ENCODE measurements at regions not wholly inside any gene's neighbourhood (a gene's known extent, or its start where the extent isn't known, plus 50 kb on each side); places are given as distances from the start of the nearest gene placed in this dataset.
"Not testable (repeated sequence)": the region's sequence is repeated elsewhere in the genome, so short reads cannot be mapped to it uniquely, and the experiment has no call there.

- ChIA-PET POLR2A (interaction anchor here (0.6 kb wide), 2 partner anchors 22 to 358 kb away, joined by 3 to 4 read pairs; no protein-coding TSS in a partner anchor), CTCF (no interaction called here)
- TF ChIP-seq NFRKB (IDR thresholded peaks at IDR 0.05) = no peak
- TF ChIP-seq ZNF384 (IDR thresholded peaks at IDR 0.05) = no peak
- TF ChIP-seq BHLHE40 (IDR thresholded peaks at IDR 0.05; ENCODE audit: borderline replicate concordance) = no peak
- no peak for TF ChIP-seq ELF4 (IDR thresholded peaks at IDR 0.05)
- no peak for TF ChIP-seq LEF1 (IDR thresholded peaks at IDR 0.05; ENCODE audit: borderline replicate concordance)
- TF ChIP-seq L3MBTL2 (conservative IDR thresholded peaks at IDR 0.05) = no peak
- no peak for TF ChIP-seq SUZ12 (IDR thresholded peaks at IDR 0.05)
- TF ChIP-seq HDGF (IDR thresholded peaks at IDR 0.05; ENCODE audit: borderline replicate concordance) = no peak
- no peak for TF ChIP-seq FOXM1 (IDR thresholded peaks at IDR 0.05; ENCODE audit: borderline replicate concordance)
- DNase-seq (ENCODE audit: extremely low spot score) = no peak
Measured at GRCh38 chr3:137148917-137149316, 191.1 kb downstream of the IL20RB start.

GRCh38 chr3:137150825-137151224 lies 193.0 kb downstream of the IL20RB start:
- POLR2A ChIA-PET = no interaction called here
- DNase-seq (ENCODE audit: extremely low spot score) = no peak
- CTCF ChIA-PET = no interaction called here
- TF ChIP-seq L3MBTL2 (conservative IDR thresholded peaks at IDR 0.05) (no peak), FOXA1 (IDR thresholded peaks at IDR 0.05) (no peak), CTBP1 (IDR thresholded peaks at IDR 0.05; ENCODE audit: borderline replicate concordance) (no peak), ZNF384 (IDR thresholded peaks at IDR 0.05) (no peak), SUZ12 (IDR thresholded peaks at IDR 0.05) (no peak), PKNOX1 (IDR thresholded peaks at IDR 0.05) (no peak), TARDBP (IDR thresholded peaks at IDR 0.05) (no peak), ARNT (IDR thresholded peaks at IDR 0.05) (no peak), LEF1 (IDR thresholded peaks at IDR 0.05; ENCODE audit: borderline replicate concordance) (no peak), BHLHE40 (IDR thresholded peaks at IDR 0.05; ENCODE audit: borderline replicate concordance) (no peak), HDGF (IDR thresholded peaks at IDR 0.05; ENCODE audit: borderline replicate concordance) (no peak), FOXM1 (IDR thresholded peaks at IDR 0.05; ENCODE audit: borderline replicate concordance) (no peak), NFRKB (IDR thresholded peaks at IDR 0.05) (no peak), ELF4 (IDR thresholded peaks at IDR 0.05) (no peak), FOXK2 (IDR thresholded peaks at IDR 0.05) (no peak)

GRCh38 chr3:137153046-137153445 lies 195.3 kb downstream of the IL20RB start:
- CTCF ChIA-PET; POLR2A ChIA-PET; DNase-seq (ENCODE audit: extremely low spot score): not testable (repeated sequence)

GRCh38 chr3:137163241-137163871 lies 205.6 kb downstream of the IL20RB start:
- TF ChIP-seq SP1 (IDR thresholded peaks at IDR 0.05) (no peak), ZNF384 (IDR thresholded peaks at IDR 0.05) (no peak), NFRKB (IDR thresholded peaks at IDR 0.05) (no peak), ARNT (IDR thresholded peaks at IDR 0.05) (no peak), FOXM1 (IDR thresholded peaks at IDR 0.05; ENCODE audit: borderline replicate concordance) (no peak), LEF1 (IDR thresholded peaks at IDR 0.05; ENCODE audit: borderline replicate concordance) (no peak), CTBP1 (IDR thresholded peaks at IDR 0.05; ENCODE audit: borderline replicate concordance) (no peak), FOXA1 (IDR thresholded peaks at IDR 0.05) (no peak), TARDBP (IDR thresholded peaks at IDR 0.05) (no peak), L3MBTL2 (conservative IDR thresholded peaks at IDR 0.05) (no peak), FOXK2 (IDR thresholded peaks at IDR 0.05) (no peak), ELF4 (IDR thresholded peaks at IDR 0.05) (no peak), BHLHE40 (IDR thresholded peaks at IDR 0.05; ENCODE audit: borderline replicate concordance) (no peak), HDGF (IDR thresholded peaks at IDR 0.05; ENCODE audit: borderline replicate concordance) (no peak), PKNOX1 (IDR thresholded peaks at IDR 0.05) (no peak), SUZ12 (IDR thresholded peaks at IDR 0.05) (no peak)
- ChIA-PET POLR2A (interaction anchor here (0.6 kb wide), 1 partner anchor 1198 kb away, joined by 3 read pairs; the partner anchor contains the start of gene PPP2R3A), CTCF (interaction anchor here (0.7 to 1.4 kb wide), 4 partner anchors 15 to 54 kb away, joined by 3 to 13 read pairs (median 3); no protein-coding TSS in a partner anchor)
- DNase-seq (ENCODE audit: extremely low spot score) = no peak

- TF ChIP-seq FOXA1 (IDR thresholded peaks at IDR 0.05) (no peak), ARNT (IDR thresholded peaks at IDR 0.05) (no peak), PKNOX1 (IDR thresholded peaks at IDR 0.05) (no peak), FOXM1 (IDR thresholded peaks at IDR 0.05; ENCODE audit: borderline replicate concordance) (no peak), SP1 (IDR thresholded peaks at IDR 0.05) (no peak), NFRKB (IDR thresholded peaks at IDR 0.05) (no peak), BHLHE40 (IDR thresholded peaks at IDR 0.05; ENCODE audit: borderline replicate concordance) (no peak)
- ChIA-PET CTCF (interaction anchor here (1.4 kb wide), 1 partner anchor 14 kb away, joined by 3 read pairs; no protein-coding TSS in a partner anchor), POLR2A (no interaction called here)
- DNase-seq (ENCODE audit: extremely low spot score) = no peak
Measured at GRCh38 chr3:137163958-137164357, 206.2 kb downstream of the IL20RB start.

- POLR2A ChIA-PET = no interaction called here
- TF ChIP-seq ZNF384 (IDR thresholded peaks at IDR 0.05) = no peak
- TF ChIP-seq BHLHE40 (IDR thresholded peaks at IDR 0.05; ENCODE audit: borderline replicate concordance) = no peak
- TF ChIP-seq TARDBP (IDR thresholded peaks at IDR 0.05) = no peak
- TF ChIP-seq SUZ12 (IDR thresholded peaks at IDR 0.05) = no peak
- no peak for TF ChIP-seq FOXA1 (IDR thresholded peaks at IDR 0.05)
- no peak for TF ChIP-seq PKNOX1 (IDR thresholded peaks at IDR 0.05)
- TF ChIP-seq SP1 (IDR thresholded peaks at IDR 0.05) = no peak
- no peak for TF ChIP-seq ARNT (IDR thresholded peaks at IDR 0.05)
- CTCF ChIA-PET = interaction anchor here (0.7 kb wide), 1 partner anchor 379 kb away, joined by 3 read pairs; no protein-coding TSS in a partner anchor
- no peak for DNase-seq (ENCODE audit: extremely low spot score)
Measured at GRCh38 chr3:137165117-137165806, 207.5 kb downstream of the IL20RB start.

All from HEK293T (cell line).